Adrenal gland (tissue), 5 donors: ENCODE measurements at regions not wholly inside any gene's neighbourhood (a gene's known extent, or its start where the extent isn't known, plus 50 kb on each side); places are given as distances from the start of the nearest gene placed in this dataset.
"Not testable (repeated sequence)": the region's sequence is repeated elsewhere in the genome, so short reads cannot be mapped to it uniquely, and the experiment has no call there.

Experiments
- CTCF ChIP-seq, 6 experiments: fragments of 450-650 bp in 4 of 6; fragments of 200-600 bp in 2 of 6; sonication (generic) in 1 of 6; IDR thresholded peaks; 1 replicate in 5 of 6; 2 replicates in 1 of 6; pipeline versions ENCODE4 v1.5.1 to v1.8.0; 2016 to 2021; ENCODE audit warnings: antibody characterized with exemption in 6 of 6, mild to moderate bottlenecking in 2 of 6, moderate library complexity in 1 of 6
- POLR2A ChIP-seq, 2 donors: fragments of 450-650 bp; IDR thresholded peaks; one replicate each; pipeline ENCODE4 v1.6.1; 2017; ENCODE audit warnings: antibody characterized with exemption in 2 of 2, mild to moderate bottlenecking in 2 of 2, moderate library complexity in 1 of 2
- donor health status: DM: no; HTN: no; CAD: no.

DNA sequence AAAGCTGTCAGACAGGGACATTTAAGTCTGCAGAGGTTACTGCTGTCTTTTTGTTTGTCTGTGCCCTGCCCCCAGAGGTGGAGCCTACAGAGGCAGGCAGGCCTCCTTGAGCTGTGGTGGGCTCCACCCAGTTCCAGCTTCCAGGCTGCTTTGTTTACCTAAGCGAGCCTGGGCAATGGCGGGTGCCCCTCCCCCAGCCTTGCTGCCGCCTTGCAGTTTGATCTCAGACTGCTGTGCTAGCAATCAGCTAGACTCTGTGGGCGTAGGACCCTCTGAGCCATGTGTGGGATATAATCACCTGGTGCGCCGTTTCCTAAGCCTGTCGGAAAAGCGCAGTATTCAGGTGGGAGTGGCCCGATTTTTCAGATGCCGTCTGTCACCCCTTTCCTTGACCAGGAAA is 66.7 kb upstream of the TMEM229A start:
- TF ChIP-seq CTCF, POLR2A (IDR thresholded peaks at IDR 0.05): not testable (repeated sequence)
